ENCODE measurements at regions not wholly inside any gene's neighbourhood (a gene's known extent, or its start where the extent isn't known, plus 50 kb on each side); places are given as distances from the start of the nearest gene placed in this dataset.

GRCh38 chr5:2138896-2139295, 256.2 kb upstream of the IRX4 start:
- Histone ChIP-seq H3K4me3 (IDR thresholded peaks at IDR 0.05; ENCODE audit: insufficient read depth, low read depth, low read length) (no peak overlapping the region), H3K36me3 (ENCODE audit: insufficient read depth) (no peaks in the 10 kb centered on the region), H3K4me2 (no peak overlapping the region), H3K27ac (no peak overlapping the region), H4K20me1 (ENCODE audit: insufficient read depth) (no peaks in the 10 kb centered on the region), H3K9ac (no peak overlapping the region), H3K4me1 (ENCODE audit: low read depth, poor library complexity, severe bottlenecking) (no peaks in the 10 kb centered on the region), H2AFZ (ENCODE audit: low read depth) (no peak overlapping the region), H3K79me2 (ENCODE audit: insufficient read depth, low read depth) (no peaks in the 10 kb centered on the region), H3K27me3 (ENCODE audit: insufficient read depth, low read depth) (no peaks in the 10 kb centered on the region)
- no peak for TF ChIP-seq CTCF (conservative IDR thresholded peaks at IDR 0.05; ENCODE audit: low read depth, low read length)

- no peak overlapping the region for H3K4me3 ChIP-seq (IDR thresholded peaks at IDR 0.05; ENCODE audit: insufficient read depth, low read depth, low read length)
- H3K9ac ChIP-seq = no peak overlapping the region
- H2AFZ ChIP-seq (ENCODE audit: low read depth) = no peak overlapping the region
- H3K27me3 ChIP-seq (ENCODE audit: insufficient read depth, low read depth) = no peaks in the 10 kb centered on the region
- no peaks in the 10 kb centered on the region for H3K36me3 ChIP-seq (ENCODE audit: insufficient read depth)
- no peaks in the 10 kb centered on the region for H3K79me2 ChIP-seq (ENCODE audit: insufficient read depth, low read depth)
- H3K4me2 ChIP-seq = no peak overlapping the region
- no peaks in the 10 kb centered on the region for H3K4me1 ChIP-seq (ENCODE audit: low read depth, poor library complexity, severe bottlenecking)
- no peaks in the 10 kb centered on the region for H4K20me1 ChIP-seq (ENCODE audit: insufficient read depth)
- H3K27ac ChIP-seq = no peak overlapping the region
- no peak for TF ChIP-seq CTCF (conservative IDR thresholded peaks at IDR 0.05; ENCODE audit: low read depth, low read length)
Measured at GRCh38 chr5:2137444-2138050, 254.8 kb upstream of the IRX4 start.

DNA sequence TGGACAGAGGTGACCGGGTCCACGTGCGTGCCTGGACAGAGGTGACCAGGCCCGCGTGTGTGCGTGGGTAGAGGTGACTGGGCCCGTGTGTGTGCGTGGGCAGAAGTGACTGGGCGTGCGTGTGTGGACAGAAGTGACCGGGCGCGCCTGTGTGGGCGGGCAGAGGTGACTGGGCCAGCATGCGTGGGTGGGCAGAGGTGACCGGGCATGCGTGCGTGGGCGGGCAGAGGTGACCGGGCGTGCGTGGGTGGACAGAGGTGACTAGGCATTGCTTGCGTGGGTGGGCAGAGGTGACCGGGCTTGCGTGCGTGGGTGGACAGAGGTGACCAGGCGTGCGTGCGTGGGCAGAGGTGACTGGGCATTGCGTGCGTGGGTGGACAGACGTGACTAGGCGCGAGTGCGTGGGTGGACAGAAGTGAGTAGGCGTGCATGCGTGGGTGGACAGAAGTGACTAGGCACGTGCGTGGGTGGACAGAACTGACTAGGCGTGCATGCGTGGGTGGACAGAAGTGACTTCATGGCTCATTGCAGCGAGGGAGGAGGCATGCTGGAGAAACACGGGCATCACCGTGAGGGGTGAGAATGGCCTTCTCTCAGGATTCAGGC, 254.1 kb upstream of the IRX4 start:
- Histone ChIP-seq H3K36me3 (ENCODE audit: insufficient read depth) (no peaks in the 10 kb centered on the region), H2AFZ (ENCODE audit: low read depth) (no peak overlapping the region), H4K20me1 (ENCODE audit: insufficient read depth) (no peaks in the 10 kb centered on the region), H3K27ac (no peak overlapping the region), H3K4me2 (no peak overlapping the region), H3K4me1 (ENCODE audit: low read depth, poor library complexity, severe bottlenecking) (no peaks in the 10 kb centered on the region), H3K27me3 (ENCODE audit: insufficient read depth, low read depth) (no peaks in the 10 kb centered on the region), H3K9ac (no peak overlapping the region), H3K4me3 (IDR thresholded peaks at IDR 0.05; ENCODE audit: insufficient read depth, low read depth, low read length) (no peak overlapping the region), H3K79me2 (ENCODE audit: insufficient read depth, low read depth) (no peaks in the 10 kb centered on the region)
- TF ChIP-seq CTCF (conservative IDR thresholded peaks at IDR 0.05; ENCODE audit: low read depth, low read length) = no peak

DNA sequence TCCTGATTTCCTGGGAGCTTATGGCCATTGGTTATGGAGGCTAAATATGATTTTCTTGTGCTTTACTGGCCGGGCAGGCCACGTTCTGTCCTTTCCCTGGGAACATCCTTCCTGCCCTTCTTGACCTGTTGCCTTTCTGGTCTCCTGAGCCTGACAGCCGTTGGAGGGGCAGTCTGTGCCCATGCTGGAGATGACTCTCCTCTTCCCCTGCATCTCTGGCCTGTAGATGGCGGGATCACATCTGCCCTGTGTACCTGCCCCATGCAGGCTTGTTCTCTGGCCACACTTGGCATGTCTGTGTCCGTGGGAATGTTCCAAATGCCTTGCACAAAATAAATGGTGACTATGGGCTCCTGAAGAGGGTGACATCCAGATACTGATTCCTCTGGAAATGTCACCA, 253.1 kb upstream of the IRX4 start:
- Histone ChIP-seq H3K4me3 (IDR thresholded peaks at IDR 0.05; ENCODE audit: insufficient read depth, low read depth, low read length) (no peak overlapping the region), H3K36me3 (ENCODE audit: insufficient read depth) (no peaks in the 10 kb centered on the region), H3K9ac (no peak overlapping the region), H3K4me1 (ENCODE audit: low read depth, poor library complexity, severe bottlenecking) (no peaks in the 10 kb centered on the region), H3K27me3 (ENCODE audit: insufficient read depth, low read depth) (no peaks in the 10 kb centered on the region), H3K79me2 (ENCODE audit: insufficient read depth, low read depth) (no peaks in the 10 kb centered on the region), H3K4me2 (no peak overlapping the region), H4K20me1 (ENCODE audit: insufficient read depth) (no peaks in the 10 kb centered on the region), H2AFZ (ENCODE audit: low read depth) (no peak overlapping the region), H3K27ac (no peak overlapping the region)
- no peak for TF ChIP-seq CTCF (conservative IDR thresholded peaks at IDR 0.05; ENCODE audit: low read depth, low read length)

Measured in KMS-11 (cell line).